Uterus (tissue), 3 donors: ENCODE measurements at regions not wholly inside any gene's neighbourhood (a gene's known extent, or its start where the extent isn't known, plus 50 kb on each side); places are given as distances from the start of the nearest gene placed in this dataset.

Source experiments
- DNase-seq, 2 donors: peaks; one replicate each; pipeline ENCODE4 v3.0.0-alpha.2; 2019 to 2020
- H3K27ac ChIP-seq, 2 donors: fragments of 200-600 bp; sonication (generic); 1 replicate in 1 of 2; 2 replicates in 1 of 2; pipeline ENCODE4 v1.5.1; 2016 to 2018
- H3K27me3 ChIP-seq, 2 donors: fragments of 200-600 bp; sonication (generic); one replicate each; pipeline ENCODE4 v1.5.1; 2018 to 2019; ENCODE audit warnings: control low read depth in 1 of 2
- H3K36me3 ChIP-seq, 2 donors: fragments of 200-600 bp; sonication (generic); one replicate each; pipeline ENCODE4 v1.5.1; 2019; ENCODE audit warnings: control low read depth in 1 of 2
- H3K4me1 ChIP-seq, 2 donors: fragments of 200-600 bp; sonication (generic); one replicate each; pipeline ENCODE4 v1.5.1; 2018 to 2019; ENCODE audit warnings: control low read depth in 1 of 2
- H3K4me3 ChIP-seq, 2 donors: fragments of 200-600 bp; sonication (generic); 1 replicate in 1 of 2; 2 replicates in 1 of 2; pipeline ENCODE4 v1.5.1; 2018 to 2019; ENCODE audit warnings: mild to moderate bottlenecking in 1 of 2
- H3K9me3 ChIP-seq, 2 donors: fragments of 200-600 bp; sonication (generic); one replicate each; pipeline ENCODE4 v1.5.1; 2019; ENCODE audit warnings: control low read depth in 1 of 2
- CTCF ChIP-seq, 4 experiments: fragments of 200-600 bp in 2 of 4; fragments of 450-650 bp in 2 of 4; sonication (generic) in 2 of 4; IDR thresholded peaks; one replicate each; pipeline ENCODE4 v1.5.1; 2016 to 2019; ENCODE audit warnings: antibody characterized with exemption in 4 of 4, mild to moderate bottlenecking in 2 of 4, moderate library complexity in 1 of 4
- POLR2A ChIP-seq, 2 donors: fragments of 450-650 bp; IDR thresholded peaks; one replicate each; pipeline ENCODE4 v1.6.1; 2016; ENCODE audit warnings: antibody characterized with exemption in 2 of 2, mild to moderate bottlenecking in 1 of 2, moderate library complexity in 1 of 2
- intact Hi-C: fragments of 100-400 bp; cut with DNase I; formaldehyde crosslinking; loops from one replicate; pipeline ENCODE4 v1.15.1; 2023; ENCODE audit warnings: low total_unique reads
- donor health status: DM: yes; HTN: yes; CAD: no.

- no peaks in the 10 kb centered on the region for H3K9me3 ChIP-seq
- intact Hi-C loops = no loop called here
Observed at GRCh38 chr9:81377320-81377719, 312.0 kb downstream of the TLE1 start.

GRCh38 chr9:81375187-81376100, 313.9 kb downstream of the TLE1 start:
- no peak for TF ChIP-seq CTCF (IDR thresholded peaks at IDR 0.05)
- TF ChIP-seq POLR2A (IDR thresholded peaks at IDR 0.05) = no peak
- no peaks in the 10 kb centered on the region for H3K36me3 ChIP-seq
- no peaks in the 10 kb centered on the region for H3K4me1 ChIP-seq
- H3K9me3 ChIP-seq = no peaks in the 10 kb centered on the region
- H3K27me3 ChIP-seq = no peaks in the 10 kb centered on the region
- intact Hi-C loops = no loop called here
- H3K27ac ChIP-seq = peak overlapping the region; percentile 3 to 26
- H3K4me3 ChIP-seq = no peak overlapping the region
- no peak for DNase-seq

More at GRCh38 chr9:81377320-81377719, 312.0 kb downstream of the TLE1 start:
- Histone ChIP-seq H3K27me3 (no peaks in the 10 kb centered on the region), H3K4me3 (no peak overlapping the region), H3K4me1 (no peaks in the 10 kb centered on the region), H3K27ac (no peak overlapping the region), H3K36me3 (no peaks in the 10 kb centered on the region)
- no peak for TF ChIP-seq CTCF (IDR thresholded peaks at IDR 0.05)
- TF ChIP-seq POLR2A (IDR thresholded peaks at IDR 0.05) = no peak
- no peak for DNase-seq

GRCh38 chr9:81374459-81375186, 314.7 kb downstream of the TLE1 start:
- H3K27me3 ChIP-seq = no peaks in the 10 kb centered on the region
- H3K9me3 ChIP-seq = no peaks in the 10 kb centered on the region
- no peaks in the 10 kb centered on the region for H3K4me1 ChIP-seq
- DNase-seq = no peak
- H3K27ac ChIP-seq = peak overlapping the region in 1 of 2 donors; percentile 6
- no peaks in the 10 kb centered on the region for H3K36me3 ChIP-seq
- H3K4me3 ChIP-seq = no peak overlapping the region
- intact Hi-C loops = no loop called here
- TF ChIP-seq POLR2A (IDR thresholded peaks at IDR 0.05) (no peak), CTCF (IDR thresholded peaks at IDR 0.05) (no peak)

GRCh38 chr9:81373294-81373693, 316.1 kb downstream of the TLE1 start:
- no peak overlapping the region for H3K4me3 ChIP-seq
- DNase-seq = peak in 1 of 2 donors; percentile 49
- intact Hi-C loops = no loop called here
- no peaks in the 10 kb centered on the region for H3K36me3 ChIP-seq
- H3K27me3 ChIP-seq = no peaks in the 10 kb centered on the region
- TF ChIP-seq CTCF (IDR thresholded peaks at IDR 0.05) (no peak), POLR2A (IDR thresholded peaks at IDR 0.05) (no peak)
- H3K4me1 ChIP-seq = no peaks in the 10 kb centered on the region
- H3K27ac ChIP-seq = peak overlapping the region; percentile 5 to 48
- H3K9me3 ChIP-seq = no peaks in the 10 kb centered on the region
